ENCODE measurements at regions not wholly inside any gene's neighbourhood (a gene's known extent, or its start where the extent isn't known, plus 50 kb on each side); places are given as distances from the start of the nearest gene placed in this dataset.

- no peak for DNase-seq (ENCODE audit: low read depth)
These were observed 70.1 kb upstream of the HIF1A start for GRCh38 chr14:61625165-61625564.

- DNase-seq (ENCODE audit: low read depth) = no peak
These were observed 67.7 kb upstream of the HIF1A start for GRCh38 chr14:61627612-61628011.

DNA sequence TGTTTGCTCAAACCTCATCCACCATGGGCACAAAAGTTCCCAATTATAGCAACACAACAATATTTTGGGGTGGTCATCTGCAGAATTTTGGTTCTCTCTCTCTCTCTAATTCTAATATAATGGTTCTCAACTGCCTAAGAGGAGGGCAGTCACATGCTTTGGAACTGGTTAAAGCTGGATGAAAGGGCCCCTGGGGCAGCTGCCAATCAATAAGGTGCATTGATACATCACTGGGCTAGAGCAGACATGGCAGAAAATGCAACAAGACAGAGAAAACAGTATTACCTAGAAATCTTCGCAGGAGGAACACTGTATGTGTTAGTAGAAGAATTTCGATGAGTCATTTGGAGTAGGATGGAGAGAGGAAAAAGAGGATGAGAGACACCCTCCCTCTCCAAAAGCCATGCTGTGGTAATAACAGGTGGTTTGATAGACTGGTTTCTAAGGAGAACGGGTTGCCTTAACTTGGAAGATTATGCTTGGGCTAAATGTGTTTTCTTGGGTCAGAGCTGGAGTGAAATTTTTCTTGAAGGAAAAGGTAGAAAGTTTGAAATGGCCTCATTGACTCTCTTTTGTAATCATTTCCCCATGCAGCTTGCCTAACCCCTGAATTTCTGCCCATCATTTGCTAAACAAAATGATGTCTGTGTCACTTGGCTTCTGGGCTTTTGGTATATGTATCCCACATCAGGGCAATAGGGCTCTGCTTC lies 67.1 kb upstream of the HIF1A start:
- DNase-seq (ENCODE audit: low read depth) = no peak

- no peak for DNase-seq (ENCODE audit: low read depth)
These were observed 64.8 kb upstream of the HIF1A start for GRCh38 chr14:61630399-61631044.

GRCh38 chr14:61631045-61631687 lies 64.1 kb upstream of the HIF1A start:
- no peak for DNase-seq (ENCODE audit: low read depth)

DNA sequence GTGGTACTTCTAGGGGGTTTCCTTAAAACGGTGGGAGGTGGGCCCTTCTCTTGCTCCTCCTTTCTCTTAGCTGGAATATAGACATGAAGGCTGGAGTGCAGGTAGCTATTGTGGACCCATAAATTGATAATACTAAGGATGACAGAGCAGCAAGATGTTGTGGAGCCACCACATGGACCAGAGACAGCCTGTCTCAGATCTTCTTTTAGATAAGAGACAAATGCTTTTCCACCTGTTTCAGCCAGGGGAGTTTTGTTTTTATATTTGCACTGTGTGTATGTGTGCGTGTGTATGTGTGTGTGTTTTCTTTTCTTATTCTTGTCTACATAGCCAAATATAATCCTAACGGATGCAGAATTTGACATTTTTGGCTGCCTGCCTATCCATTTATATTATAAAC lies 62.9 kb upstream of the HIF1A start:
- DNase-seq (ENCODE audit: low read depth) = no peak

DNA sequence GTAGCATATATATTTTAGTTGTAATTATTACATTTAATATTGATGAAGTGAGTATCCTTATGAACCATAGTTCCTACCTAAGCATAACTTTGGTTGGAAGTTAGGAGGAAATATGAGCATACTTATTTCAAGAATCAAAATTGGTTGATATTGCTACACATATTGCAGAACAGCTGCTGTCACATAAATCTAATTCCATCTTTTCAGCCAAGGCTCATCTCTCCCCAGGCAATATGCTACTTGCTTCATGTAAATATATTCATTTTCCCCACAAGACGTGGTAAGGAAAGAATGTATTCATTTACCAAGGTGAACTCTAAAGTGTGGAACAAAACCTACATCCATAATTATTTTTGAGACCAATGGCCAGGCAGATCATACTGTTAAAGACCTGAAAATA lies 62.5 kb upstream of the HIF1A start:
- DNase-seq (ENCODE audit: low read depth) = no peak

- DNase-seq (ENCODE audit: low read depth) = no peak
These were observed 59.0 kb upstream of the HIF1A start for GRCh38 chr14:61636291-61636690.

DNA sequence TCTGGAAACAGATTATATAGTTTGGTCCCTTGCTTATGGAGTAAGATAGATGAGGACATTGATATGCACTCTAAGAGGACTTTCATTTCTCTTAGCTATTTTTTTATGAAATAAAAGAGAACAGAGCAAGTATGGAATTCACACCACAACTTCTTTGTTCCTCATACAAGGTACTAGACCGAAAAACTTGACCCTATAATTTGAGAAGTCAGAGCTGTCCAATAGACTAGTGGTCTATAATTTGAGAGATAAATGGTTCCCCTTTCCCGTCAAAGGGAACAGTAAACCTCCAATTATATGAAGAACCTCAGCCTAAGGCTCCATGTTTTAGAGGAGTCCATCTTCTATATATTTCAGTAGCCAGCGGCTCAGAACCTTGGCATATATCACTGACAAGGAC lies 58.5 kb upstream of the HIF1A start:
- no peak for DNase-seq (ENCODE audit: low read depth)

GRCh38 chr14:61638595-61639387 lies 56.5 kb upstream of the HIF1A start:
- DNase-seq (ENCODE audit: low read depth) = no peak

GRCh38 chr14:61640158-61641136 lies 54.9 kb upstream of the HIF1A start:
- no peak for DNase-seq (ENCODE audit: low read depth)

- DNase-seq (ENCODE audit: low read depth) = no peak
These were observed 53.2 kb upstream of the HIF1A start for GRCh38 chr14:61641914-61642613.

- DNase-seq (ENCODE audit: low read depth) = no peak
These were observed 52.7 kb upstream of the HIF1A start for GRCh38 chr14:61642614-61642982.

DNA sequence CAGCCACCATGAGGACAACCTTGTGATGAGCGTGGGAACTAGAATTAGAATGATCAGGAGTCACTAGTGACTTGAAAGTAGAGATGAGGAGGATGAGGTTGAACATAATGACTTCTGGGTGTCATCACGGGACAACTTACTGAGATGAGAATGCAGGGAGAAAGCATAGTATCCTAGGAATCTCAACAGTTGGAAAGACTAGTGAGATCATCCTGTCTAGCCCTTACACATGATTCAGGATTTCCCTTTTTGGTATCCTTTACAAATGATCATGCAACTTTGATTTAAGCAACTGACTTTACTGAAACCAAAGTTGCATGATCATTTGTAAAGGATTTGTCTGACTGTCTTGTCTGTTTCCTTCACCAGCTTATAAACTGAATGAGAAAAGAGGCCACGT lies 51.8 kb upstream of the HIF1A start:
- no peak for DNase-seq (ENCODE audit: low read depth)

DNA sequence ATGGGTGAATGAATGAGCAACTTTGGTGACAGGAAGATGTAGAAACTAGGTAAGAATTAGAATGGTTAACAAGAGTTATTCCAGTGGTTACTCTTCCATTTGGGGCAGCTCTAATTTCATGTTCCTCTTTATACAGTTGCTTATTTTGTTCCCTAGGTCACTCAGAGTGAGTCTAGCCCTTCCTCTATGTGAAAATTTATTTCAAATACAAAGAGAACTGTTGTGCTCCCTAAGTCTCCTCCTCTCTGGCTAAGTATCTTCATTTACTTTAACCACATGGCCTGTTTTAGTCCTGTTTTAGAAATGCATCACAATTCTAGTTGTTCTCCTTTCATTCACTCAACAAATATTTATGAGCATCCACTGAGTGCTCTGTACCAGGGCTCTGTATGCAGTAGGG lies 51.1 kb upstream of the HIF1A start:
- no peak for DNase-seq (ENCODE audit: low read depth)

GRCh38 chr14:61644834-61645233 lies 50.5 kb upstream of the HIF1A start:
- DNase-seq (ENCODE audit: low read depth) = no peak

DNA sequence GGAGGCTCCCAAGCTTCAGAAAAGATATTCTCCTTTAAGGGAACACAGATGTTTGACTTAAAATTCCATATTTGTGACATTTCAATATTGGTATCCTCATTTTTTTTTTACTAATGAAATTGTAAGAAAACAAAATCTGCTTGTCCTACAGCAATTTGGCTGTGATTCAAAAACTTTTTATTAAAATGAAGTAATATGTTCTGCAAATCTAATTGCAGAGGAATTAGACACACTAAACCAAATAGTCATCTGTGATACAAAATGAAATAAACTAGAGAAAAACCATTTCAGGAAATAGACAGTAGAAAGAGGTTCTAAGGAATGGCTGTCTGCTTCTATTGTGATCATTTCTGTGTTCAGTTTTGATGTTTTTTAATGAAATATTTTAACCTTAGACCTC lies 50.1 kb upstream of the HIF1A start:
- no peak for DNase-seq (ENCODE audit: low read depth)

All from stimulated activated CD8-positive, alpha-beta memory T cell treated with anti-CD3 and anti-CD28 coated beads, Interleukin-4, amount 100 ng/mL, for 24 hours (primary cell).